NCI-H1092 (cell line): ENCODE measurements at regions not wholly inside any gene's neighbourhood (a gene's known extent, or its start where the extent isn't known, plus 50 kb on each side); places are given as distances from the start of the nearest gene placed in this dataset.

ENCODE experiments used
- DNase-seq: peaks from one replicate; lab custom pipeline; 2025; lab: John Stamatoyannopoulos, UW

DNA sequence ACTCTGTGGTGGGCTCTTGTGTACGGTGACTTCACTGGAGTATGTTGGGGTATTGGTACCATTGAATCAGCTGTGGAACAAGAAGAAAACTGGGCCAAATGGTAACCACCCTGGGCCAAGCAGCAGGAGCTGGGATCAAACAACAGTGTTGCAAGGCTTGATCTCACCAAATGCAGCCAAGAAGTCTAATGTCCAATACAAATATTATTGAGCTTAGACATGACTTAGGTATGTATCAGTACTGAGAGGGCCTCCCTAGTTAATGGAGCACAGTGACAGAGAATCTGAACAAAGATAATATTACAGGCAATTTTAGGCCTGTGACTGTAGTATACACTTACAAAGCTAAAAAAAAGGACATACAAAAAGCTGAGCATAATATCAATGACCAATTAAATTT is 604.8 kb downstream of the PLA2G4A start:
- DNase-seq = no peak

DNA sequence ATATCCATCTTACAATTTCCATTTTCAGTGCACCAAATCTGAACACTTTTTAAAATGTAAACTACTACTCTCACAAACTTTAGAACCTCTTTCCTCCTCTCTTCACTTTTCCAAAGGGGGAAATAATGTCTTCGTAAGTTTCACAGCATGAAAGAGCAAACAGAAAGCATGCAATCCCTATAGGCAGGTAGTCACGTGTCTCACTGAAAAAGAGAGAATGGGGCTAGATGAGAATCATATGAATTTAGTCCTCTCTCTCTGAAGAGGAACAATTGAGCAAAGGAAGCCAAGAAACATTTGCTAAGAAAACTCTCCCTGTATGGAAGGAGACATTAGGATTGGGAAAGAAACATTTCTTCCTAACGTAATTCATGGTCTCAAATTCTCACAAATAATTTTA is 613.9 kb downstream of the PLA2G4A start:
- no peak for DNase-seq

DNA sequence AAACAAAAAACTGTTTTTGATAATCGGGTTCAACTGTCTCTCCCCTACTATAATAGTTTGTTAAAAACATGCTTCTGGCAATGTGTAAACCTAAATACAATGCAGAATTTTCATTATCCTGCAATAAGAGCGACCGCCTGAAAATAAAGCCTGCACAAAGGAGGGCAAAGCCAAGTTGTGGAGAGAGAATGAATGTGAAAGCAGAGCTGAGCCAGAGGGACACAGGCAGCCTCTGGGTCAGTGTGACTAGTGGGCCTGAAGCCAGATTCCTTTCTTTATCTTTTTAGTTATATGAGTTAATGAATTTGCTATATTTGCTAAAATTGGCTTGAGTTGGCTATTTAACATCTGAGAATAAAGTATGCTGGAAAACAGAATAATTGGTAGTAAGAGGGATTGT is 615.2 kb downstream of the PLA2G4A start:
- DNase-seq = no peak

DNA sequence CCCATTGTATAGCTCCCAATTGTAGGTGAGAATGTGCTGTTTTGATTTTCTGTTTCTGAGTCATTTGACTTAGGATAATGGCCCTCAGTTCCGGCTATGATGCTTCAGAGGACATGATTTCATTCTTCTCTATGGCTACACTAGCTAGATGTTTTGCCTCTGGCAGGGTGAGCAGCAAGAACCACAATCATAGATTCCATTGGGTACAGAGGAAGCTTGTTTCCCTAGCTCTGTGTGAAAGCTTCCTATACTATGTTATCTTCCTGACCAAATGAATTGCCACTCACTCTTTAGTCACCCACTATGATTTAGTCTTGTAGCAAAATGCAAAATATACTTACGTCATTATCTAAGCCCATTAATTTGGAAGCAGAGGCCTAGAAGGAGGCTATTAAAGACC is 616.3 kb downstream of the PLA2G4A start:
- DNase-seq = no peak

DNA sequence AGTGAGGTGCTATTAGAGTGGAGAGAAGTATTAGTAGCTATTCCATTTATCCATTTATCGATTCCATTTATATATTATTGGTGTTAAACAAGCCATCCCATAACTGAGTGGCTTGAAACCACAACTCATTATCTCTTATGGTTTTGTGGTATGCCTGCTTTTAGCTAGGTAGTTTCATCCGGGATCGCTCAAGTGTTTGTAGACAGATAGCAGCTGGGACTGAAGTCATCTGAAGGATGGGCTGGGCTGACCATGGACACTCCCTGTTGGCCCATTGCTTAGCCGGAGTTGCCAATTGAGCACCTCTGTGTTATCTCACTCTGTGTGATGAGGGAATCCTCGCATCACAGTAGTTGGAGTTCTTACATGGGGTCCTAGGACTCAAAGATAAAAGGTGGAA is 622.5 kb downstream of the PLA2G4A start:
- no peak for DNase-seq

DNA sequence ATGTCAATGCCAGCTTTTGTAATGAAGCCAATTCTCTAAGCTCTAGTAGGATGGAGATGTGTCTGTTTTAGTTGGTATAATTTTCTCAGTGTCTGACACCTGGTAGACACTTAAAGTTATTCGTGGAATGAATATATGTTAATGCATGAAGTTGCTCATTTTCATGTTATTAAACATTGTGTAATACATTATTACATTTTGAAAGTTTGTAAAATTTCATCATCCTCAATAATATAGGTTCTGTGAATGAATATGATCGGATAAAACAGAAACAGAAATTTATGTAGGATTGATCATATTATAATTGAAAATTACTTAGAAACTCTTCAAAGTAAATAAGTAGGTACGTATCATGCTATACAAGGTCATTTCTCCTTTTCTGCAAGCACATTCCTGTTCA is 625.3 kb downstream of the PLA2G4A start:
- DNase-seq = no peak

DNA sequence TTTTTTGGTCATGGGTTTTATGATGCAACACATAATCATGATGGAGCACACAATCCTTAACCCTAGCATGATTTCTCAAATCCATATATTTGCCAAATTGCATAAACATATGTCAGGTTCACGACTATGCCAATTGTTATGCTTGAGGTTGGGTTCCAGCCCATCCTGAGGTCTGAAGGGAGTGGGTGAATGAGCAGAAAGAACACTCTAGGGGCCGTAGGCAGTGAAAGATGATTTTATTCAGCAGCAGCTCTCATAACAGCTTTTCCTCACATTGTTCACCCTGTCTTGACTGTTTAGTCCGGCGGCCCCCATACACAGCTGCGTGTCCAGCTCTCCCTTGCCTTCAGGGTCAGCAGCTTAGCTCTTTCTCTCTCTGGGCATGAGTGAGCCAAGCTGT is 627.7 kb downstream of the PLA2G4A start:
- no peak for DNase-seq

DNA sequence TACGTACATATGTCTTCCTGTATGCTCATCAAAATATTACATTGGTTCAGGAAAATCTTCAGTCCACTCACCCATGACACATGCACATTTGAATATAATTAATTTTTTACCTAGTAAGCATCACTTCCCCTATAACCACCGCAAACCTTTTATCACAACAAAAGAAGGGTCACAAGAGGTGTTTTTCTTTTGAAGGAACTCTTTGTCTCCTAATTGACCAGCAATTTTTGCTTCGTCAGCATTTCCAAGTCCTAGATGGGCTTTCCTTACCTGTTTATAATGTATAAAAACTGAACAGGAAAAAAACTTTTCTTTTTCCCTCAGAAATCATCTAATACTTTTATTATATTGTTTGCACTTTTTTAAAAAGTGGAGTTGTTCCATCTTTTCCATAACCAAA is 631.3 kb downstream of the PLA2G4A start:
- DNase-seq = no peak

DNA sequence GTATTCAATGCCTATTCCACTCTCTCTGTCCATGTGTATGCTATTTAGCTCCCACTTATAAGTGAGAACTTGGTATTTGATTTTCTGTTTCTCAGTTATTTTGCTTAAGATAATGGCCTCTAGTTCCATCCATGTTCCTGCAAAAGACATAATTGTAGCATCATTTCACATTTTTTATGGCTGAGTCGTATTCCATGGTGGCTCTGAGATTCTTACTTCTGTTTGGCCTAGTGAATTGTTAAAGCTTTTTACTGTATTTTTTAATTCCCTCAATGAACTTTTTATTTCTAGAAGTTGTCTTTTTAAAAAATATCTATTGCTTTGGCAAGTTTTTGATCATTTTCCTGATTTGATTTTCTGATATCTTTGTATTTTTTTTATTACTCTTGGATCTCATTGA is 635.6 kb downstream of the PLA2G4A start:
- no peak for DNase-seq

DNA sequence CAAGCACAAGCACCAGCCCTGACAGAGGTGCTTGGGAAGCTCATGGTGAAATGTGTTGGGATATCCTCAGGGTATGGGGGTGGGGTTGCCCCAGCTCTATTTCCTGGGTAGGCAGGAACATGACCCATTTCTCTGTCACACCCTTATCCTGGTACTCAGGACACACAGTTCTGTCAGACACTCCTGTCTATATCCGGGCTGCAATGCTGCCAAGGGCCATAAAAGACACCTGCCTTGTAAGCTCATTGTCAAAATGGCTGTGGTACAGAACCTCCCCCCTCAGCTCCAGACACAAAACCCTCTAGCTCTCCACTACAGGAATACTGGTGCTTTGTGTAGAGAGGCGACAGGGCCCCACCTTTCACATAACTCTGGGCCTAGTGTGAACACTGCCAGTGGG is 636.7 kb downstream of the PLA2G4A start:
- no peak for DNase-seq

DNA sequence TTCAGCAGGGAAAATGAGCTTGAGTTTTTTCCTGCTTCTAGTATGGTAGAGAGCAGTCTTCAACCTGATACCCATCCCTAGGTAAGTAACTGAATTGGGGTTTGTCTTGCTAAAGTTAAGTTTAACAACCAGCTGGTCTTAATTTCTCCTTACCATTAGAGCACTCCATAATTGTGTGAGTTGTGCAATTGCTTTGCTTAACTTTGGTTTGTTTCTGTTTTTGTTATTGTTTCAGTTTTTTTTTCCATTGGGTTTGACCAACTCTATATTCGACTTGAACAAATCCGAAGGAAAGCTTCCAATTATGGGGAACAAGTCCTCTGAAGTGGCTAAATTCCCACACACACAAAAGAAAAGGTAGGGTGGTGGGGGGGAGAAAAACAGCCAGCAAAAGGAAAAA is 641.1 kb downstream of the PLA2G4A start:
- DNase-seq = no peak

DNA sequence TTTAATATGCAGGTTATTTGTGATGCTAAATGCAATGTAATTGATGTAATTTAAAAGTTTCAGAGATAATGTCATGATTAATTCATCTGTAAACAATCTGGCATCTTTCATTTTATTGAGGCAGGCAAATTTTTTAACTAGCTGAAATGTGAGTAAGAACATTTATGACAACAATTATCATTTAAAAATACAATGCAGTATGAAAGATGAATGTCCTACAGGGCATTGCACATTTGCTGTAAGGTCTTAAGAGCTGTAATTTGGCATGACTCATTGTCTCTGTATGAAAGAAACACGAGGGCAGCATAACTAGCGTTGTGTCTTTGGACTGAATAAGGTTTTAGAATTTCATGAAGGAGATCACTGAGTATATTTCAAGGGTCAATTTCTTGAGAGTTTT is 642.8 kb downstream of the PLA2G4A start:
- DNase-seq = no peak

DNA sequence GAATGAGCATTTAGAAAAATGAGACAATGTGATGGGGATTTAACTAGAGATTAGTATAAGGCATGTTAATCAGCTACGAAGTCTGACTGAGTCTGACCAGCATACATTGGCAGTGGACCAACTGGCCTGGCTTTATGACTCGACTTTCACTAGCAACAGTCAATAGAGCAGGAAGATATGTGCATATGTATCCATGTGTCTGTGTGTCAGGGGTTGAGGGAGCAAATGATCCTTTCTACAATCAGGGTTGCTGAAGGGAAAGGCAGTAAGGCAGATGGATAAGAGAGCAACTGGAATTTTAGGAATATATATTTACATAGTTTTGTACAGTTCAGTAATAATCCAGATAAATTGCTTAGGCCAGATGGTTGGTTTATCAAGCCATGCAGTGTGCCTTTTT is 645.6 kb downstream of the PLA2G4A start:
- DNase-seq = peak; percentile 47

DNA sequence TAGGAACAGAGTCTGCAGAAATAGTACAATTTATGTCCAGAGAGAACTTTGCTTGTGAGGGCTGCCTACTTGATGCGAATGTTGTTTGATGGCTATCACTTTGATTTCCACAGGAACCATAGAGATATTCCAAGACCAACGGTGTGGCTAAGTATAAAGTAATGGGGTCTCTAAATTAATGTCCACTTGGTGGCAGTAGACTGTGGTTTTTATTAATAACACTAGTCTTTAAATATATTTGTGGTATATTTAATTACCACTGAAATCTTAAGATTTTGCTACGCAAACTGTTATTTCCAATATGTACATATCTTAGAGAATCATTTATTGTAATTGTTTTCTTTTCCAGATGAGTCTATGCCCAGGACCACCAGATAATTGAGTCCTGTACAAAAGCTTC is 647.9 kb downstream of the PLA2G4A start:
- DNase-seq = peak; percentile 6

DNA sequence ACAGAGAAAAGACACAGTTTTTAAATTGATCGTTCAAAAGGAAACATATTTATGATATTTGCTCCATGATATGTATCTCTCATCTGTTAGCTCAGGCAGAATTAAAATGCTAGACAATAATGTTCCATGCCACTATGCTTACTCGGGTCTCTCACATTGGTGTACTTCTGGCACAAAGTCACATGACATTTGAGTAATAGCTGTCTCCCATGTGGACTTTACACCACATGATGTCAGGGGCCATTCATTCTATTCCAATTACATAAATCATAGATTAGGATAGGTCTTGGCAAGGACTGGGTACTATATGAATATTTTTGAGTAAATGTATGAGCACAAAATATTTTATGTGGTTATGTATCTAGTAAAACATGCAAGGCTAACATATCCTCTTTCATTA is 648.4 kb downstream of the PLA2G4A start:
- DNase-seq = no peak

DNA sequence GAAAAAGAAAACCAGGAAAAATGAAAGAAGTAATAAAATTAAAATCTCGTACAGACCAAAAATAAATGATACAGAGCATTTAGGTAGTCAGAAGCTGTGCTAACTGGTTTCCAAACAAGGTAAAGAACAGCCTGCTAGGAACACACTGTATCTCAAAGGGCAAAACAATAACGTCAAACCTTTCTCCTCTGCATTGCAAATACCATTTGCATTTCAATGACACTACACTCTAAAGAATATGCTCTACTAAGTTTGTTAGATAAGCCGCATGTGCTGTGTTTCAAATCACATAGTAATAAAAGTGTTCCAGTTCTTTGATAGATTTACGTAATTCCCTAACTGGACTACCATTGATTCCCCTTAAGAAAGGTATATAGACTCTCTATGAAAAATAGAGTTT is 648.8 kb downstream of the PLA2G4A start:
- no peak for DNase-seq

DNA sequence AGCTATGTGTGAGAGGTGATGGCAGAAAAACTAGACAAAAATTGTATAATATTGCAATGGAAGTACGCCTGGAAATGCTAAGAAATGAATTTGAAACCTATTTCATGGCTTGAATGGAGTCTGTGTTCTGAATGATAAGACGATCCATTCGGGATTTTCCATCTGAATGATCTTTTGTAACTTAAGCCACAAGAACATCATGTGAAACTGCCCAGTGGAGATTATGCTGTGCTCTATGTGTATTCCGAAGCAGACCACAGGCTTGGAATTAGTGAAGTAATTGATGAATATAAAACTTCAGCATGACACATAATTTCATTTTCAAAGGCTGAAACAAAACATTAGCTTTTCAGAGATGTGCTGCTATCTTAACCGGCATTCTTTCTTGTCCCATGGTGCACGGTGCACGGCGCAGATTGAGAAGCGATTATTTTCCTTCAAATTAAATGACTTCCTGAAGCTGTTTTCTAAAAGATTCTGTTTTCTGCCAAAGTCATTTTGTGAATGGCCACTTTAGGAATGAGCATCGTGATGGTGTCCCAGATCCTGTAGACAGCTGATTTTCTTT is 652.9 kb downstream of the PLA2G4A start:
- DNase-seq = no peak

DNA sequence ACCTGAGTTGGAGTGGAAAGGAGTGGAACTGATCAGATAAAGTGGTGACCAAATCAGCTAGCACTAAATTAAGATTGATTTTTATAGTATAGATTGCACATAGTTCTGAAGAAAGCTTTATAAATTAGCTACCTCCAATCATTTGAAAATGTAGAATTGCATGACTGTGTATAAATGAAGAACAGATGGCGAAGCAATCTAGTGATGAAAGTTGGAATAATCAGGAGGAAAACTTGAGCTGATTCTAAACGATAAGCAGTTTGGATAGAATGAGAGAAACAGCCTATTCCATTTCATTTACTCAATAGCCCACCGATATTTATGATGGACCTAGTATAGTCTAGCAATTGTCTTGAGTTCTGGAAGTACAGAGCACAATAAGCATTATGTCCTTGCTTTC is 661.5 kb downstream of the PLA2G4A start:
- no peak for DNase-seq

DNA sequence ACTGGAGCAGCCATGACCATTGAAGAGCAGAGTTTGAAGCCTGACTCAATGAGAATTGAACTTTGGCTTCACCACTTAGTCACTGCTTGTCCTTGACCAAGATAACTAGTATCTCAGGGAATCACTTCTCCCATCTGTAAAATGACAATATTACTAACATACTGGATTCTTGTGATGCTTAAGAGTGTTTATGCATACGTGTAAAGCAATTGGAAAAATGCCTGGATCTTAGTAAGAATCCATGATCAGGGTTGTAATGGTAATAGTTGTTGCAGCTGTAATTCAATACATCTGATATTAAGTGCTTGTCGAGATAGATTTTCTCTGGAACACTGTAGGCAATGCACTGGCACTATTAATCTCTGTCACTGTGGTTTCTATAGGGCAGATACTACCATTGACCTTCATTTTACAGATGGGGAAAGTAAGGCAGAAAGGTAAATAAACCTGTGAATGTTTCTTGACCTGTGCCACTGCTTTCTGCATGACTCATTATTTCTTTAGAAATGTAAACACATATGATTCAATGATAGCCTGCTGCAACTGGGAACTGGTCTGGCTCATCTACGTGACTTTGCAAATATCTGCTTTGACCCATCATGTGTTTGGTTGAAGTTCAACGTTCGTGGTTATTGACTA is 662.5 kb downstream of the PLA2G4A start:
- no peak for DNase-seq

DNA sequence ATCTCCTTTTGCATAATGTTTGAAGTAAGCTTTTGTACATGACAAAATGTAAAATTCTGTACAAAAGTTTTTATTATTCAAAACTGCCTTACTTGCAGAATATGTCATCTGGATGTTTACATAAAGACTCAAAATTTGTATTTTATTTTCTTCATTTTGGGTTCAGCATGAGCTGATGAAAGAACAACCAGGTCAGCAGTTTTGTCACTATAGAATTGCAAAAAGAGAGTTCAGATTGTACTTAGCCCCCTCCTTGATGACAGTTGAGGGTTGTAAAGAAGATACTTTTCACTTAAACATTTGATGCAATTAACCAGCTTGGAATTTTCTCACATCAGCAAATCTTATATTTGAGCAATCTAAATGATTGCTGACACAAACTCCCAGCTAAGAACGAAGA is 669.3 kb downstream of the PLA2G4A start:
- DNase-seq = no peak

DNA sequence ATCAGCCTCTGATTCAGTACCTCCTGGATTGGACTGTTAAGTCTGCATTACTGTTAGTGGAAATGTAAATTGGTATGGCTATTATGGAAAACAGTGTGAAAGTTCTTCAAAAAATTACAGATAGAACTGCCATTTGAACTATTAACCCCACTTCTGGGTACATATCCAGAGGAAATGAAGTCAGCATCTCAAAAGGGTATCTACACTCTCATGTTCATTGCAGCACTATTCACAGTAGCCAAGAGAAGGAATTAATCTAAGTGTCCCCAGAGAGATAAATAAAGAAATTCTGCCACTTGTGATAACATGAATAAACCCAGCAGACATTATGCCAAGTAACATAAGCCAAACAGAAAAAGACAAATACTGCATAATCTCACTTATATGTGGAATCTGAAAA is 676.0 kb downstream of the PLA2G4A start:
- DNase-seq = no peak

DNA sequence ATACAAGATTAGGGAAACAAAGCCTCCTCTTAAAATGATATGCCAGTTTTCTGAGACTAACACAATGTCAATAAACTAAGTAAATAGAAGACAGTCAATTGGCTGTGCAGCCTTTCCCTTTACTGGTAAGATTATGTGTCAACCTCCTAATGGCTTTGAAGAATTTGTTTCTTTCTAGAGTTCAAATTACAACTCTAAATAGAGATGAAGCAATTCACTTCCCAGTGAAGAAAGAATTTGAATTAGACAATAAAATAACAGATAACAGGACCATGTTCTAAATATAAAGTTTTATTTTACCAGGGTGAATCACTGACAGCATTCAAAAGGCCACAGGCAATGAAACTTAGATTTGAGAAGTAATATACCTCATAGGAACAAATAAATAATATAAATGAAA is 680.3 kb downstream of the PLA2G4A start:
- DNase-seq = peak; percentile 3

DNA sequence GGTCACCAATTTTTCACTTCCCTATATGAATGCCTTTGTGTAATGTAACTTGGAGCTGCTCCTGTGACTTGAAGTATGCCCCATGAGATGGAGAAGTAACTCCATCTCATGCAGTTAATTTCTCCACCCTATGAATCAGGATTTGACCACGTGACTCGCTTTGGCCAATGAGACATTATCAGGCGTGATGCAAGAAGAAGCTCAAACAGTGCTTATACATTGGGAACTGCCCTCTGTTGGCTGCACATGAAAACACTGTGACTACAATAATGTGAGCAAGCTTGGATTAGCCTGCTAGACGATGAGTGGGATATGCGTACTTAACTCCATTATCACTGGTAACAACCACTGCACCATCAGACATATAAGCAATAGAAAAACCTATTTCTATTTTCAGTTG is 684.4 kb downstream of the PLA2G4A start:
- DNase-seq = no peak

DNA sequence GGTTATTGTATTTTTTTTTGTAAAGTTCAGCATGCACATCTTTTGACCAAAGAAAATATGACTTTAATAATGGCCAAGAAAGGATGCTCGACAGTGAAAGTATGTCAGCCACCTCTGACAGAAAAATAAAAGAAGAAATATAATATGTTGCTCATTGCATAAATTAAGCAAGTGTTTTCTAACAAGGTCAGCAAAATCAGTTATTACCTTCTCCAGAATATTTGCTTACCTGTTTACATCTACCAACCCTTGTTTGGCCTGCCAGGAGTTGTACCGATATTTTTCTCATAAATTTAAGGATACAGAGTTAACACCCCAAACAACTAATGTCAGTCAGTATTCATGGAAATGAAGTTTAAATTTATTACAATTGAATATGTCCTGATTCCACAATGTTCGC is 685.4 kb downstream of the PLA2G4A start:
- no peak for DNase-seq

DNA sequence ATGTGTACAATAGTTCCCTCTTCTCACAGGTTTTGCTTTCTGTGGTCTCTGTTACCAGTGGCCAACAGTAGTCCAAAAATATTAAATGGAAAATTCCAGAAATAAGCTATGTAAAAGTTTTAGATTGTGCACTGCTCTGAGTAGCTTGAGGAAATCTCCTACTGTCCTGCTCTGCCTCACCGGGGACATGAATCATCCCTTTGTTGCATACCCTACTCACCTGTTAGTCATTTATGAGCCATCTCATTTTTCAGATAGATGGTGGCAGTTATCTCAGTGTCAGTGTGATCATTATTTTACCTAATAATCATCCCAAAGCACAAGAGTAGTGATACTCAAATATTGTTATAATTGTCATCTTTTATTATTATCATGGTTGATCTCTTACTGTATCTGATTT is 688.1 kb downstream of the PLA2G4A start:
- DNase-seq = no peak
